Neuronal stem cell (in vitro differentiated cells): ENCODE measurements at regions not wholly inside any gene's neighbourhood (a gene's known extent, or its start where the extent isn't known, plus 50 kb on each side); places are given as distances from the start of the nearest gene placed in this dataset.

Experiments used
- DNase-seq: peaks from one replicate; pipeline ENCODE4 v3.0.0-alpha.2; 2013; ENCODE audit warnings: low spot score
- H2AFZ ChIP-seq: one replicate; pipeline ENCODE4 v1.6.1; 2013; ENCODE audit warnings: mild to moderate bottlenecking, low read length, inconsistent platforms
- H2AK5ac ChIP-seq: 2 replicates; pipeline ENCODE4 v1.6.1; 2013; ENCODE audit warnings: low read depth, mild to moderate bottlenecking, inconsistent platforms, low read length, moderate library complexity, mixed read lengths
- H2BK120ac ChIP-seq: 2 replicates; pipeline ENCODE4 v1.6.1; 2013; ENCODE audit warnings: low read depth, mild to moderate bottlenecking, inconsistent platforms, low read length, moderate library complexity, mixed read lengths
- H2BK12ac ChIP-seq: one replicate; pipeline ENCODE4 v1.6.1; 2013; ENCODE audit warnings: low read length, inconsistent platforms
- H2BK15ac ChIP-seq: 2 replicates; pipeline ENCODE4 v1.6.1; 2013; ENCODE audit warnings: mild to moderate bottlenecking, low read length, inconsistent platforms, mixed read lengths
- H2BK5ac ChIP-seq: one replicate; pipeline ENCODE4 v1.6.1; 2013; ENCODE audit warnings: inconsistent platforms, mild to moderate bottlenecking, low read length, moderate library complexity
- H3K14ac ChIP-seq: one replicate; pipeline ENCODE4 v1.6.1; 2013; ENCODE audit warnings: low read length, inconsistent platforms
- H3K18ac ChIP-seq: 2 replicates; pipeline ENCODE4 v1.6.1; 2013; ENCODE audit warnings: low read length, inconsistent platforms
- H3K23ac ChIP-seq: 2 replicates; pipeline ENCODE4 v1.6.1; 2013; ENCODE audit warnings: low read depth, mild to moderate bottlenecking, mixed read lengths, low read length, inconsistent platforms; ENCODE audit not compliant: poor library complexity
- H3K27ac ChIP-seq: replicated peaks from 3 replicates; pipeline ENCODE4 v1.5.1; 2013; ENCODE audit warnings: low read length, inconsistent platforms
- H3K27me3 ChIP-seq, 3 experiments: 2 replicates each; pipeline ENCODE4 v1.6.1; 2013; ENCODE audit warnings: low read length in 3 of 3, mild to moderate bottlenecking in 2 of 3, inconsistent platforms in 1 of 3, low read depth in 1 of 3, mixed read lengths in 1 of 3, moderate library complexity in 1 of 3; ENCODE audit not compliant: control insufficient read depth in 3 of 3, insufficient read depth in 3 of 3
- H3K36me3 ChIP-seq, 2 donors: replicated peaks in 1 of 2; 2 replicates each; pipeline ENCODE4 v1.6.1; 2013; ENCODE audit warnings: low read length in 2 of 2; ENCODE audit not compliant: control insufficient read depth in 2 of 2, insufficient read depth in 2 of 2
- H3K4ac ChIP-seq: 2 replicates; pipeline ENCODE4 v1.6.1; 2013; ENCODE audit warnings: inconsistent platforms, mild to moderate bottlenecking, low read length, moderate library complexity
- H3K4me1 ChIP-seq, 2 donors: 1 replicate in 1 of 2; 2 replicates in 1 of 2; pipeline ENCODE4 v1.6.1; 2013; ENCODE audit warnings: low read length in 2 of 2, low read depth in 1 of 2; ENCODE audit not compliant: control insufficient read depth in 2 of 2, insufficient read depth in 1 of 2
- H3K4me2 ChIP-seq: one replicate; pipeline ENCODE4 v1.6.1; 2013; ENCODE audit warnings: mild to moderate bottlenecking, low read length, inconsistent platforms; ENCODE audit not compliant: insufficient read depth, poor library complexity, severe bottlenecking
- H3K4me3 ChIP-seq, 2 donors: 2 replicates each; pipeline ENCODE4 v1.5.1; 2013; ENCODE audit warnings: low read length in 2 of 2, mild to moderate bottlenecking in 2 of 2, inconsistent platforms in 1 of 2, moderate library complexity in 1 of 2
- H3K79me1 ChIP-seq: one replicate; pipeline ENCODE4 v1.6.1; 2013; ENCODE audit warnings: low read depth, mild to moderate bottlenecking, inconsistent platforms, low read length, moderate library complexity
- H3K9ac ChIP-seq: one replicate; pipeline ENCODE4 v1.6.1; 2013; ENCODE audit warnings: mild to moderate bottlenecking, low read depth, low read length, inconsistent platforms; ENCODE audit not compliant: poor library complexity
- H3K9me3 ChIP-seq, 2 donors: replicated peaks in 1 of 2; 2 replicates each; pipeline versions ENCODE3 to v1.6.1; 2013; ENCODE audit warnings: low read length in 2 of 2, mild to moderate bottlenecking in 2 of 2, inconsistent platforms in 1 of 2, low read depth in 1 of 2, mixed read lengths in 1 of 2, moderate library complexity in 1 of 2; ENCODE audit not compliant: control insufficient read depth in 2 of 2, insufficient read depth in 1 of 2
- H4K8ac ChIP-seq: one replicate; pipeline ENCODE4 v1.6.1; 2013; ENCODE audit warnings: low read depth, mild to moderate bottlenecking, inconsistent platforms, low read length, moderate library complexity
- H4K91ac ChIP-seq: one replicate; pipeline ENCODE4 v1.6.1; 2013; ENCODE audit warnings: low read length, low read depth, mild to moderate bottlenecking, inconsistent platforms; ENCODE audit not compliant: poor library complexity
- WGBS, 2 donors: extraction: QIAGEN DNeasy Blood & Tissue Kit; methylation state at CpG; one replicate each; pipeline ENCODE4 v1.1.7; 2013; ENCODE audit warnings: missing lambda C conversion rate in 2 of 2, mixed read lengths in 1 of 2; ENCODE audit not compliant: insufficient read length in 2 of 2, insufficient replicate concordance in 1 of 2; ENCODE audit errors: extremely low coverage in 2 of 2; 5-methylcytosine and 5-hydroxymethylcytosine counted together

- H2AFZ ChIP-seq = no peak overlapping the region
- H3K4me3 ChIP-seq = no peak overlapping the region
- H3K27me3 ChIP-seq = peaks cover 0 to 41% (median 0%) of the 10 kb centered on the region in 3 experiments
- no peaks in the 10 kb centered on the region for H3K79me1 ChIP-seq
- no peaks in the 10 kb centered on the region for H3K4me1 ChIP-seq
- H2BK15ac ChIP-seq = no peak overlapping the region
- DNase-seq = no peak
- H4K8ac ChIP-seq = no peak overlapping the region
- no peak overlapping the region for H3K14ac ChIP-seq
- no peak overlapping the region for H4K91ac ChIP-seq
- no peak overlapping the region for H3K23ac ChIP-seq
- H3K27ac ChIP-seq = no peak overlapping the region
- H2BK5ac ChIP-seq = no peak overlapping the region
- WGBS, 2 donors = no CpG with 5 or more reads among the region's 3 CpGs
- H3K4ac ChIP-seq = no peak overlapping the region
- H3K9me3 ChIP-seq = no peaks in the 10 kb centered on the region
- no peak overlapping the region for H3K18ac ChIP-seq
- H2BK12ac ChIP-seq = no peak overlapping the region
- H3K4me2 ChIP-seq = no peak overlapping the region
- no peak overlapping the region for H2AK5ac ChIP-seq
- no peak overlapping the region for H2BK120ac ChIP-seq
- H3K36me3 ChIP-seq = no peaks in the 10 kb centered on the region
- no peak overlapping the region for H3K9ac ChIP-seq
Measured at GRCh38 chr7:25876092-25876491, 275.9 kb upstream of the NFE2L3 start.

DNA sequence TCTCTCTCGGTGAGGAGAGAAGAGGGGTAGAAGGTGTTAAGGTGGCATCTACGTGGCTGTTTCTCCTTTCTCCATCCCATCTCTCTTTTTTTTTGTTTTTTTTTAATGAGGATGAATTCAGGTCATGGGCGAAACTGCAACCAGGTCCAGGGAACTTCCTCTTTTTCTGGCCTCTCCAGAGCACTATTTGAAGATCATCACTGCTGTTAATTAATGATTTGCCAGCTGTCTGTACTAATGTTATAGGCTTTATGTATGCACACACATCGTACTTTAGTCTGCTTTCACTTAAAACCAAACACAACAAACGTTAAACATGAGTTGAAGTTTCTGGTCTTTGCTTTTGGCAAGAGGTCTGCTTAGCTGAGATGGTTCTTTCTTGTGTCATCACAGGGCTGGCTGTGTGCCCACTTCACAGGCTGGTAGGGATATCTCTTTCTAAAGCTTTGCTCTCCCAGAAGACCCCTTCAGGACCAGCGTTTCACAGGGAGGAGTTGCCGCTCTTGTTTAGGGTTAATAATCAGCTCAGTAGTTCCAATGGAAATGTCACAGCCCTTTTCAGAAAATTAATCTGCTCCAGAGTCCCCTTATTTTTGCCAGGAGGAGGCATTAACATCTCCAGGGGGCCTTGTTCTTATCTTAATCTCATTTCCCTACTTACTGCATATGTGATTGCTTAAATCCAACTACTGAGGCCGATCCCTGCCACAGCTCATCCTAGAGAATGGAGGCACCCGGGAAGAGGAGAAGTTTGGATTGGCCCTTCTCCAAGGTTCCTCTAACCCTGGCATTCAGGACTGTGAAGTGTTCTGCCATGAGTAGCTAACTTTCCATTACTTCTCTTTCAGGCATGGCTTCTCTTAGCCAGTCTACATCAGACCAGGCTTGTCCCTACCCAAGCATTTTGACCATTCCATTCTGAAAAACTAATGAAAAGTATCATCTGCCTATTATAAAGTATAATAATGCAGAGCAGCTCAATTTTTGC, 273.9 kb upstream of the NFE2L3 start:
- no CpG with 5 or more reads among the region's 9 CpGs for WGBS, 2 donors
- Histone ChIP-seq H3K27me3 (peaks cover 0 to 47% (median 0%) of the 10 kb centered on the region in 3 experiments), H3K4me1 (no peaks in the 10 kb centered on the region)

GRCh38 chr7:25879799-25880198, 272.2 kb upstream of the NFE2L3 start:
- Histone ChIP-seq H2AK5ac (no peak overlapping the region), H3K4me3 (no peak overlapping the region), H3K27ac (no peak overlapping the region), H2BK5ac (no peak overlapping the region), H2AFZ (no peak overlapping the region), H3K23ac (no peak overlapping the region), H3K27me3 (peaks cover 0 to 55% (median 0%) of the 10 kb centered on the region in 3 experiments), H4K8ac (no peak overlapping the region), H3K4me2 (no peak overlapping the region), H3K14ac (no peak overlapping the region), H3K79me1 (no peaks in the 10 kb centered on the region), H3K4me1 (no peaks in the 10 kb centered on the region), H3K18ac (no peak overlapping the region), H2BK12ac (no peak overlapping the region), H3K36me3 (no peaks in the 10 kb centered on the region), H3K9me3 (no peaks in the 10 kb centered on the region), H2BK120ac (no peak overlapping the region), H4K91ac (no peak overlapping the region), H3K4ac (no peak overlapping the region), H3K9ac (no peak overlapping the region), H2BK15ac (no peak overlapping the region)
- no peak for DNase-seq
- WGBS, 2 donors = no CpG with 5 or more reads among the region's 3 CpGs

More for the DNA sequence above, 273.9 kb upstream of the NFE2L3 start:
- no peak overlapping the region for H3K18ac ChIP-seq
- no peak overlapping the region for H2BK5ac ChIP-seq
- H2BK12ac ChIP-seq = no peak overlapping the region
- no peaks in the 10 kb centered on the region for H3K9me3 ChIP-seq
- no peak overlapping the region for H3K4me2 ChIP-seq
- no peaks in the 10 kb centered on the region for H3K79me1 ChIP-seq
- no peak overlapping the region for H2AK5ac ChIP-seq
- no peak overlapping the region for H3K14ac ChIP-seq
- no peak overlapping the region for H2AFZ ChIP-seq
- no peak overlapping the region for H4K91ac ChIP-seq
- H2BK15ac ChIP-seq = no peak overlapping the region
- H2BK120ac ChIP-seq = no peak overlapping the region
- no peak overlapping the region for H3K4me3 ChIP-seq
- H3K27ac ChIP-seq = no peak overlapping the region
- no peak overlapping the region for H3K4ac ChIP-seq
- no peak overlapping the region for H3K23ac ChIP-seq
- no peaks in the 10 kb centered on the region for H3K36me3 ChIP-seq
- DNase-seq = no peak
- H4K8ac ChIP-seq = no peak overlapping the region
- H3K9ac ChIP-seq = no peak overlapping the region

- no peak overlapping the region for H2BK12ac ChIP-seq
- H3K9ac ChIP-seq = no peak overlapping the region
- H3K27me3 ChIP-seq = peaks cover 0 to 67% (median 0%) of the 10 kb centered on the region in 3 experiments
- DNase-seq = no peak
- H3K4me1 ChIP-seq = no peaks in the 10 kb centered on the region
- no peak overlapping the region for H2BK120ac ChIP-seq
- no peak overlapping the region for H2AK5ac ChIP-seq
- no peak overlapping the region for H3K18ac ChIP-seq
- H3K14ac ChIP-seq = no peak overlapping the region
- no peak overlapping the region for H2BK15ac ChIP-seq
- no peaks in the 10 kb centered on the region for H3K79me1 ChIP-seq
- no peaks in the 10 kb centered on the region for H3K9me3 ChIP-seq
- H3K4ac ChIP-seq = no peak overlapping the region
- H3K27ac ChIP-seq = no peak overlapping the region
- WGBS, 2 donors = no CpG with 5 or more reads among the region's 14 CpGs
- H2BK5ac ChIP-seq = no peak overlapping the region
- no peak overlapping the region for H3K23ac ChIP-seq
- no peak overlapping the region for H4K8ac ChIP-seq
- no peak overlapping the region for H3K4me3 ChIP-seq
- H3K36me3 ChIP-seq = no peaks in the 10 kb centered on the region
- no peak overlapping the region for H4K91ac ChIP-seq
- H3K4me2 ChIP-seq = no peak overlapping the region
- H2AFZ ChIP-seq = no peak overlapping the region
Measured at GRCh38 chr7:25881317-25882037, 270.5 kb upstream of the NFE2L3 start.
